Endothelial cell of umbilical vein (primary cell): ENCODE measurements at regions not wholly inside any gene's neighbourhood (a gene's known extent, or its start where the extent isn't known, plus 50 kb on each side); places are given as distances from the start of the nearest gene placed in this dataset.

Experiments
- EZH2 ChIP-seq: IDR thresholded peaks from 2 replicates; pipeline ENCODE4 v1.6.1; 2012; ENCODE audit warnings: borderline replicate concordance, low read depth, mild to moderate bottlenecking, moderate library complexity, low read length, inconsistent platforms; ENCODE audit not compliant: severe bottlenecking
- FOS ChIP-seq: IDR thresholded peaks from 2 replicates; pipeline ENCODE4 v1.6.1; 2011; ENCODE audit warnings: mild to moderate bottlenecking, low read length, moderate library complexity, borderline replicate concordance; ENCODE audit not compliant: insufficient read depth
- JUN ChIP-seq: IDR thresholded peaks from 2 replicates; pipeline ENCODE4 v1.6.1; 2011; ENCODE audit warnings: borderline replicate concordance, low read depth; ENCODE audit not compliant: insufficient read length, insufficient read depth
- POLR2A ChIP-seq: IDR thresholded peaks from 2 replicates; pipeline ENCODE4 v1.6.1; 2012; ENCODE audit warnings: low read depth, mild to moderate bottlenecking, control low read depth, low read length
- TF ChIP-seq, protein P1 (sequence below), 2 donors: IDR thresholded peaks; 1 replicate in 1 of 2; 2 replicates in 1 of 2; pipeline ENCODE4 v1.5.1; 2011; ENCODE audit warnings: low read length in 2 of 2, mild to moderate bottlenecking in 2 of 2, moderate library complexity in 2 of 2, control low read depth in 1 of 2, inconsistent platforms in 1 of 2, low read depth in 1 of 2; ENCODE audit not compliant: insufficient read depth in 1 of 2; ENCODE audit errors: extremely low read depth in 1 of 2

DNA sequence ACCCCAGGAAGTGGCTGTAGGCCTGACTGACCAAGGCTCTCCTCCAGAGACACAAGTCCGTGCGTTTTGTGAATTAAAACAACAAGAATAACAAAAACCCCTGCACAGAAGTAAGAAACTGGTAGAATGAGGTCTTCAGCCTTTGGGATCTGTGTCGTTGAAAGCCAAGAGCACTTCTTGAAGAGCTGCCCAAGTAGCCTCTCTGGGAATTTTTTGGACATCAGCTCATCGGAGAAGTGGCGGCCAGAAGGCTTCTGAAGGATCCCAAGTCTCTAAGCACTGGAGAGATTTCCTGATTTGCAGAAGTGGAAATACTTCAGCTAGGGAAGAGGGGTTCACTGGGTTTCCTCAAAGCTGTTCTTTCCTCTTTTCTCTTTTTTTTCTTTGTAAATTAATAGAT is 100.4 kb upstream of the ZNF536 start:
- TF ChIP-seq, protein P1, sequence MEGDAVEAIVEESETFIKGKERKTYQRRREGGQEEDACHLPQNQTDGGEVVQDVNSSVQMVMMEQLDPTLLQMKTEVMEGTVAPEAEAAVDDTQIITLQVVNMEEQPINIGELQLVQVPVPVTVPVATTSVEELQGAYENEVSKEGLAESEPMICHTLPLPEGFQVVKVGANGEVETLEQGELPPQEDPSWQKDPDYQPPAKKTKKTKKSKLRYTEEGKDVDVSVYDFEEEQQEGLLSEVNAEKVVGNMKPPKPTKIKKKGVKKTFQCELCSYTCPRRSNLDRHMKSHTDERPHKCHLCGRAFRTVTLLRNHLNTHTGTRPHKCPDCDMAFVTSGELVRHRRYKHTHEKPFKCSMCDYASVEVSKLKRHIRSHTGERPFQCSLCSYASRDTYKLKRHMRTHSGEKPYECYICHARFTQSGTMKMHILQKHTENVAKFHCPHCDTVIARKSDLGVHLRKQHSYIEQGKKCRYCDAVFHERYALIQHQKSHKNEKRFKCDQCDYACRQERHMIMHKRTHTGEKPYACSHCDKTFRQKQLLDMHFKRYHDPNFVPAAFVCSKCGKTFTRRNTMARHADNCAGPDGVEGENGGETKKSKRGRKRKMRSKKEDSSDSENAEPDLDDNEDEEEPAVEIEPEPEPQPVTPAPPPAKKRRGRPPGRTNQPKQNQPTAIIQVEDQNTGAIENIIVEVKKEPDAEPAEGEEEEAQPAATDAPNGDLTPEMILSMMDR (IDR thresholded peaks at IDR 0.05; ENCODE audit: extremely low read depth in 1 of 2, insufficient read depth in 1 of 2, low read depth in 1 of 2, low read length in 2 of 2) = no peak
- TF ChIP-seq EZH2 (no peak), JUN (no peak), FOS (no peak), POLR2A (no peak)
